ENCODE measurements at regions not wholly inside any gene's neighbourhood (a gene's known extent, or its start where the extent isn't known, plus 50 kb on each side); places are given as distances from the start of the nearest gene placed in this dataset.

- DNase-seq (ENCODE audit: extremely low read depth, low read depth) = peak; percentile 23
- no peak for TF ChIP-seq CTCF (IDR thresholded peaks at IDR 0.05; ENCODE audit: low read depth, low read length)
Observed at GRCh38 chr18:73509460-73509859, 638.2 kb downstream of the FBXO15 start.

- no peak for DNase-seq (ENCODE audit: extremely low read depth, low read depth)
- no peak for TF ChIP-seq CTCF (IDR thresholded peaks at IDR 0.05; ENCODE audit: low read depth, low read length)
Observed at GRCh38 chr18:73503326-73503725, 635.5 kb upstream of the NETO1 start.

GRCh38 chr18:73487966-73488365 is 620.2 kb upstream of the NETO1 start:
- DNase-seq (ENCODE audit: extremely low read depth, low read depth) = no peak
- TF ChIP-seq CTCF (IDR thresholded peaks at IDR 0.05; ENCODE audit: low read depth, low read length) = no peak

GRCh38 chr18:73485166-73485565 is 617.4 kb upstream of the NETO1 start:
- no peak for DNase-seq (ENCODE audit: extremely low read depth, low read depth)
- TF ChIP-seq CTCF (IDR thresholded peaks at IDR 0.05; ENCODE audit: low read depth, low read length) = no peak

GRCh38 chr18:73482901-73483300 is 615.1 kb upstream of the NETO1 start:
- DNase-seq (ENCODE audit: extremely low read depth, low read depth) = no peak
- TF ChIP-seq CTCF (IDR thresholded peaks at IDR 0.05; ENCODE audit: low read depth, low read length) = no peak

GRCh38 chr18:73479477-73479876 is 611.7 kb upstream of the NETO1 start:
- TF ChIP-seq CTCF (IDR thresholded peaks at IDR 0.05; ENCODE audit: low read depth, low read length) = no peak
- DNase-seq (ENCODE audit: extremely low read depth, low read depth) = no peak

GRCh38 chr18:73478191-73478590 is 610.4 kb upstream of the NETO1 start:
- DNase-seq (ENCODE audit: extremely low read depth, low read depth) = no peak
- no peak for TF ChIP-seq CTCF (IDR thresholded peaks at IDR 0.05; ENCODE audit: low read depth, low read length)
